HG03565 (cell line): ENCODE measurements at regions not wholly inside any gene's neighbourhood (a gene's known extent, or its start where the extent isn't known, plus 50 kb on each side); places are given as distances from the start of the nearest gene placed in this dataset.
"Not testable (repeated sequence)": the region's sequence is repeated elsewhere in the genome, so short reads cannot be mapped to it uniquely, and the experiment has no call there.

Experiments
- ATAC-seq: cut with Tn5 transposase; IDR thresholded peaks from one replicate; pipeline ENCODE4 v1.9.1; 2021; ENCODE audit warnings: mild to moderate bottlenecking, moderate library complexity; ENCODE audit not compliant: unreplicated experiment

DNA sequence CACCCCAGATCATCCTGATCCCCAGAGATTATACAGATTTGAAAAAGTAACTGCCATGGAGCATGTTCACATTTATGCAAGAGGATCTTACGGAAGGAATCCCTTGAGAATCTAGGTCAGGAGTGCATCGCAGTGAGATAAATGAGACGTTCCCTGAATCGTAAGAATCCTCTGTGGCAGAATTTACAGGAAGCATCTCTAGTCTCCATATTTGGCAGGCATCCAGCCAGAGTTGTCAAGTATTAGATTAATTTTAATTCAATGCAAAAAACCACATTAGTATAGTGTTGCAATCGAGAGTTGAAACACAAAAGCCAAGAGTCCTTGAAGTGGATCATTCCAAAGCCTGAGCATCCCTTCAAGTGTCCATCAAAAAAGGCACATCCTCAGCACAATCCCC is 100.8 kb downstream of the RRAGC start:
- ATAC-seq: no peak

DNA sequence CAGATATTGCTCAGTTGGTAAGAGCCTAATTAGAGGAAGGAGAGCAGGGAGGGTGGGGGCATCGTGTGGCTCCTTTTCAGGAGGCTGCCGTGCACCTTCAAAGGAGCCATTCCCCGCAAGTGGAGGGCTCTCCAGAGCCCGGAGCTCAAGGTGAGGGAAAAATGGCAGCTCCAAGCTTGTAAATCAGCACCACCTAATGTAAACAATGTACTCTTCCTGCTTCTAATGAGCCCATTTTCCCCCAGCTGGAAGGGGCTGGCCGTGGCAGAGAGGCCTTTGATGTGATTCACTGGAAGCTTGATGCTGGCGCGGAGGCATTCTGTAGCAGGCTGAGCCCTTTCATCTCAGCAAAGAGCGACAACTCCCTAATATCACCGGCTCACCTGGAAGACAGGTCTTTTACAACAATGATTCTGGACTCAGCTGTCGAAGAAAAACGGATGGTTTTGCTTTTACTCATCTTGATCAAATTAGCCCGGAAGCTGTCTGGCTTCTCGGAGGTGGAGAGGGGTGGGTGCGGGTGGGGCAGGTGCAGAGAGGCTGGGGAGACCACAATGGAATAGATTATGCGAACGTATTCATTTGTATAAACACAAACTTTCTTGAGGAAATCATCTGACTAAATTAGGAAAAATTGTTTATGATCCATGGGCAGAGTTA is 112.5 kb downstream of the RRAGC start:
- ATAC-seq: no peak

DNA sequence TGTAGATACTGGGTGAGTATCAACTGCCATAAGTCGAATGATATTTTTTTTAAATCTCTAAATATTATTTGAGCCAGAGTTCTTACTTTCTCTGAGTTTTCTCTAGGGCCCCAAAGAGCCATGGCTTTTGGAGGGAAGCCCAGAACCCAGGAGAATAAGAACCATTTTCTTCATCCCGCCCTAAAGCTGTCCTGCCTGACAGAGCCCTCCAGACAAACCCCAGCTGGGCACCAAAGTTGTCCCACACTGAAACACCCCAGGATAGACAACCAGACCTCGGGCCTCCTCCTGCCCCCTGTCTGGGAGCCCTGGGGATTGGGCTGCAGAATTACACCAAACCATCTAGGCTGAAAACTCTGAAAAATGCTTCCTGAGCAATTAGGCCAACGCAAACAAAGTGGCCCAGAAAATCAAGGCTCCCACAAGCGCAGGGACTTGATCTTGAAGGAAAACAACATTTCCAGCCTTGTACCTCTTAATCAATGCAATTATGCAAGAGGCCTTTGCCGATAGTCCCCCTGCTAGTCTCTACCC is 113.1 kb downstream of the RRAGC start:
- no peak for ATAC-seq

DNA sequence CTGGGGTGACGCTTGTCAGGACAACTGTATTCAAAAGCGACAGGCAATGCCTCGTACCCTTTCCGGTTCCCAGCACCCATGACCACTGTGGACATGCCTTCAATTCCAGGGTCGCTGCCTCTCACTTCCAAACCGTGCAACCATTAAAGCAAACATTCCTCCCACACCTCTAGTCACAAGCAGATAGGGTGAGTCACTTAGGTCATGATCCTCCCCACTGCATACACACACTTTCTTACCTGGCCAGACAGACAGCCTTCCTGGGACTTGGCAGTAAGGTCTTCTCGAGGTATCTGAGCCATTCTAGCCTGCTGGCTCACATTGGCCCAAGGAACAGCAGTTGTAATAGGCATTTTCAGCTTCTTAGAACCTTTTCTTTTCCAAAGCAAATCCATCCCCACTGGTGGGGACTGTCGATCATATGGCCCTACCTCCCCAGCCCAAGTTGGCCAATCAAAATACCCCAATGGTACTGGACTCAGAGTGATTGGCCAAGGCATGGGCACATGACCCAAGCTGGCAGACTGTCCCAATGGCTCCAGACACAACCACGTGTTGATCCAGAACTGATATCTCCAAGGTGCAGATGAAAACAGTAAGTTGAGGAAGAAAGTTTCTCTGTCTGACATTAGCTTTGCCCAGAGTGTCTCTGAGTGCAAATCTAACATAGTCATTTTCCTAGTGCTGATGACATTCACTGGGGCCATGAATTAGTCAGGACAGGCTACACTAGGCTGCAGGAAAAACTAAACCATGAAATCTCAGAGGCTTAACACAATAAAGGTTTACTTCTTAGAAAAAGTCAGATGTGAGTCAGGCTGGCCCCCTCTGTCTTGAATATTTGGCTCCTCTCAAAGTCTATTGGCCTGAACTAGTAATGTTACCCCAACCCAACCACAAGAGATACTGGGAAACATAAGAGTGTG is 113.8 kb downstream of the RRAGC start:
- no peak for ATAC-seq

DNA sequence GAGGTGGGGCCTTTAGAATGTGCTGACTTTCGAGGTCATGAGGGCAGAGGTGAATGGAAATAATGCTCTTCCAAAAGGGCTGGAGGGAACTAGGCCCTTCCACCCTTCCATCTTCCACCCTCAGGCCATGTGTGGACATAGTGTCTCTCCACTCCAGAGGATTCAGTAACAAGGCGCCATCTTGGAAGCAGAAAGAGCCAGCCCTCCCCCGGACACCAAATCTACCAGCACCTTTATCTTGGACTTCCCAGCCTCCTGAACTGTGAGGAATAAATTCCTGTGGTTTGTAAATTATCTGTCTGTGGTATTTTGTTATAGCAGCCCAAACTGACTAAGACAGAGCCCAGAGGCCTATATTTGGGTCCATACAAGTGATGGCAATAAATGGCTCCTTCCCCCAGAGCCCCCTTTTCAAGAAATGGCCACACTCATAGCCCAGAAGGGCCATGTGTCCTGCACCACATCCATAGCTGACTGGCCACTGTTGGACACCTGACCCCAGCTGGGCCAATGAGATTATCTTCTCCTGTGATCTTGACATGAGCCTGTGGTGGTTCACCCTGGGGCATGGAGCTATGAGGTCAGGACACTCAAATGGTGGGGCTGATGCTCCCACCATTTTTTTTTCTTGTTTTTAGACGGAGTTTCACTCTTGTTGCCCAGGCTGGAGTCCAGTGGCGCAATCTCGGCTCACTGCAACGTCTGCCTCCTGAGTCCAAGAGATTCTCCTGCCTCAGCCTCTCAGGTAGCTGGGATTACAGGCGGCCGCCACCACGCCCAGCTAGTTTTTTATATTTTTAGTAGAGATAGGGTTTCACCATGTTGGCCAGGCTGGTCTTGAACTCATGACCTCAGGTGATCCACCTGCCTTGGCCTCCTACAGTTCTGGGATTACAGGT is 114.9 kb downstream of the RRAGC start:
- no peak for ATAC-seq

DNA sequence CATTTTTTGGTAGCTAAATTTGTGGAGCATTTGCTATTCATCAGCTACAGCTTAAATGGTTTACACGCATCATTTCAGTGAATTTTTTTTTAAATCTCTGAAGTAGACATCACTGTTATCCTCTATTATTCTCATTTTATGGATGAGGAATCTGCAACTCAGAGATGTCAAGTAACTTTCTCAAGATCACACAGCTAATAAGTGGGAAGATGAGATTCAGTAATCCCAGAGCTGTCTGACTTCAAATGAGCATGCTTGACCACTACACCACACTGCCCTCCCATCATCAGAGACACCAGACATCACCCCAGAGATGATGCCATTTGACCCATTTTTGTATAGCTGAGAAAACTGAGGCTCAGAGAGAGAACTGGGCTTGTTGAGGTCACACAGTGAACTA is 116.4 kb downstream of the RRAGC start:
- ATAC-seq: no peak

DNA sequence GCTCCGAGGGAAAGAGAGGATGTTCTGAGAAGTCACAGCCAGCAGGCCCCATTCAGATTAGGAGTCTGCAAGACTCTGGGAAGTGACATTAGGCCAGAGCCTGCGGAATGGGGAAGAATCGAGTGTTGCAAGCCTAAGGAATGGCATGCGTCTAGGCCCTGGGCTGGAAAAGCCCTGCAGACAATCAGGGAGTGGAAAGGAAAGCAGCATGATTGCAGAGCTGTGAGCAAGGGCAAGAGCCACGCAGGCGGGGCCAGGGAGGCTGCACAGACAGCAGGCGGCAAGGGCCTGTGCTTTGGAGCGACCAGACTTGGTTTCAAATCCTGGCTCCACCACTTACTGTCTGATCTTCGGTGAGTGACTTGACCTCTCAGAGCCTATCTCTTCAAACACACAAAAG is 118.2 kb downstream of the RRAGC start:
- no peak for ATAC-seq

DNA sequence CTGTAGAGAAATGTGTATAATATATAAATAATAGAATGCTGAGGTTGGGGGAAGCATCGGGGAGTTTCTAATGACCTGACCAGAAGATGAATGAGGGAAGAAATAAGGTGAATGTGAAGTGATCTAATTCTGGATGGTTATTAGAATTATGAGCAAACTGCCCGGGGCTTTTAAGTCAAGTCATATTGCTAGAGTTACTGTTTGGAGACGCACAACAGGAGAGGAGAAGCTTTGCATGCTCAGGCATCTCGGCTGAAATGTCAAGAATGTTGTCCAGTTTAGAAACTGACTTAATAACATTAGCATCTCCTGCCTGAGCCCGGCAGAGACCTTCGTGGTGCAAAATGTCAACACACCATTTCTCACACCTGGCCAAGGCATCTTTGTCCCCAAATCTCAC is 119.1 kb downstream of the RRAGC start:
- ATAC-seq: no peak

DNA sequence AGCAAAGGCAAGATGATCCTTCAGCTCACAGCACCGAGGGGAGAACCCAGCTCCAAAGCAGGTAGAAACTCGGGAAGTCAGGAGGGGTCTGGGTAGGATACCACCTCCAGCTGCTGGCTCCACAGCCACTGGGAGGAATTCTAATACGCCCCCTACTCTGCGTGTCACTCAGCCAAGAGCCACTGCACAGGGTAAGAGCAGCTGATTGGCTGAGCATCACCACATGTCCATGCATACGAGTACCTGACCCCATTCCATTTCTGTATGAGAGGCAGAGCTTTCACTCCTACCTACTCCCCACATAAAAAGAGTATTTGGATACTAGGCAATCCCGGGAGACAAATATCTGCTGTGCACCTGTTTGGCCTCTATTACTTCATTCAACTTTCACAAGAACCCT is 121.4 kb downstream of the RRAGC start:
- ATAC-seq: no peak

DNA sequence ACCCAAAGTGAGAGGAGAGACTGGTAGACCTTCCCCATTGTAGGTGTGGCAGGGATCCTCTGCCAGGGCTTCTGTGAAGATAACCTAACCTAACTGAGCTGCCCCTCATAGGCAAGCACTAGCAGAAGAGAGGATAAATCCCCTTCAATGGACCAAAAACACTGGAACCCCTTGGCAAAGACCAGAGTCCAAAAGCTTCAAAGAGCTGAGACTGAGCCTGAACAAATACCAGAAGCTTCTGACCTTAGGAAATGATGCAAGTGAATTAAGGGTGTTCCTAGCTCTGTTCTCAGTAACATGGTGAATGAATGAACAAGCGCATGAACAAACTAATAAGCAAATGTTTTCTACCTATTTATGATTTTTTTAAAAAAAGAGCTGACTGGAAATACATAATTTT is 123.2 kb downstream of the RRAGC start:
- ATAC-seq: no peak

DNA sequence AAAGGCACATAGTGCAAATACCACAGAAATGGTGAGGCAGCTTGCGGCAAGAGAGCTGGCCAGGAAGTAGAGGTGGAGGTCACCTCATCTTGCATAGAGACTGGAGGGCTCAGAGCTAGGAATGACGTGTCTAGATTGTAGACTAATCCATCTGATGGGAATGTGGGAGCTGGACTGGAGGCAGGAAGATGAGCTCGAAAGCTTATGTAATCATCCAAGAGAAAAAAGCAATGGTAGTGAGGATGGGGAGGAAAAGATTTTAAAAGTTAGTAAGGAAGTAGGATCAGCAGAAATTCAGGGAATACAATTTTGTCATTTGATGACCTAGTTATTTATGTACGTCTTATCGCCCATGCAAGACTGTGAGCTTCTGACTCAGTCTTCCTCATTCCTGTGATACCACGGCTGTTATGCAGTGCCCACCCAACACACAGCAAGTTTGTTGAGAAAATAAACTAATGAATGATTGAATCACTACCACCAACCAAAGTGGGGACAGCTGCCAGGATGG is 123.9 kb downstream of the RRAGC start:
- no peak for ATAC-seq

DNA sequence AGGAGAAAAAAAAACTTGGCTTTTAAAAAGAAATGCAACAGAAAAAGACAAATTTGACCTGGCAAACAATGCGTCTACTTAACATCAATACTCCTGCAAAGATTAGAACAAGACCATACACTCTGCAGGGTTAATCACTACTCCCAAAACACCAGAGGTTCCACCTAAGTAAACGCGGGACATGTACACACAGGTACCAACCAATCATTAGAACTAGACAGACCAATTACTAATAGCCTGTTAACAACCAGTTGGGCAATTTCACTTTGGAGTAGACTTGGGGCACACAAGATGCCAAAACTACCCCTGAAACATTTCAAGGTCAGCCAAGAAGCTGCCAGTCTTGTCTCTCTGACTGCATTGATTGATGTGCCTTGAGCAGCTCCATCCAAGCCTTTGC is 125.8 kb downstream of the RRAGC start:
- ATAC-seq: no peak

DNA sequence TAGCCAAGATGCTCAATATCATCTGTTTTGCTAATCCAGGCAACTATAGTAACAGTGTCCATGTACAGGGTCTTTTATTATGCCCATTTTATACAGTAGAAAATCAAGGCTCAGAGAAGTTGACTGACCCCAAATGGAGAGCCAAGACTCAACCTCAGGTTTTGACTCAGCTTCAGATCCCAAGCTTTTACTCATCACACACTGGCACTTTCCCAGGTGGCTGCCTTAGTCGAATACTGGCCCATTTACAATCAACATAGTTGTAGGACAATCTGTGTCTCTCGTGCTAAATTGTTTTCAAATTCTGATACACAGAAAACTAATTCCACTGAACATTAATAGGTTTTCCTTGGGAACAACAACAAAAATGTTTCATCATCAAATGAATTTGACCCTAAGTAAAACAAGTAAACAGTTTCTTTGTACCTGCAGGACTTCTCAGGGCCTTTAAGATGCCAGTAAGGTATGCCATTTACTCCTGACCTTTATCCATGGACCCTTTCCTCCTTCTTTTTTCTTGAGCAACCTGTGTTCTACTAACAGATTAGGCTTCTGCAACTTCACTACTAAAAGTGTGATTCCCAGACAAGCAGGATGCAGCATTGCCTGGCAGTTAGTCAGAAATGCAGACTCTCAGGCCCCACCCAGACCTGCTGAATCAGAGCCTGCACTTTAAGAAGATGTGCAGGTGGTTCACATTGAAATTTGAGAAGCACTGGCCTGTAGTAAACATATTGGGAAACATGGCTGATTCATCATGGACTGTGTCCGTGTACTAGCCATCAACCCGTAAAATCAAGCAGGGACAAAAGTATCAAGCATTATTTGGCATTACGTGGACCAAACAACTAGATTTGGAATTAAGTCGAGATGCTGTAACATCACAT is 128.8 kb downstream of the RRAGC start:
- ATAC-seq: no peak

DNA sequence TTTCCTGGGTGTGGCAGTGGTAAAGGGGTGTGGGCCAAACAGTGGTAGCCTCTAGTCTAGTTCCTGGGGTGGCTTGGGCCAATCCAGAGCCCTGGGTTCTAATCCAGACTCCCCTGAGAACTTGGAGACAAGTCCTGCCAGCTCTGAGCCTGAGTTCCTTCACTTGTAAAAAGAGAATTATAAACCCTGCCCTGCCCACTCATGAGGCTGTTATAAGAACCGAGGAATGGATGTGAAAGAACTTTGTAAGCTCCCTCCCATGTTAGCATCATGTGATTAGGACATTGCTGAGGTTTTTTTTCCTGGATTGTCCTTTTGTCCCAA is 131.0 kb downstream of the RRAGC start:
- ATAC-seq: no peak

DNA sequence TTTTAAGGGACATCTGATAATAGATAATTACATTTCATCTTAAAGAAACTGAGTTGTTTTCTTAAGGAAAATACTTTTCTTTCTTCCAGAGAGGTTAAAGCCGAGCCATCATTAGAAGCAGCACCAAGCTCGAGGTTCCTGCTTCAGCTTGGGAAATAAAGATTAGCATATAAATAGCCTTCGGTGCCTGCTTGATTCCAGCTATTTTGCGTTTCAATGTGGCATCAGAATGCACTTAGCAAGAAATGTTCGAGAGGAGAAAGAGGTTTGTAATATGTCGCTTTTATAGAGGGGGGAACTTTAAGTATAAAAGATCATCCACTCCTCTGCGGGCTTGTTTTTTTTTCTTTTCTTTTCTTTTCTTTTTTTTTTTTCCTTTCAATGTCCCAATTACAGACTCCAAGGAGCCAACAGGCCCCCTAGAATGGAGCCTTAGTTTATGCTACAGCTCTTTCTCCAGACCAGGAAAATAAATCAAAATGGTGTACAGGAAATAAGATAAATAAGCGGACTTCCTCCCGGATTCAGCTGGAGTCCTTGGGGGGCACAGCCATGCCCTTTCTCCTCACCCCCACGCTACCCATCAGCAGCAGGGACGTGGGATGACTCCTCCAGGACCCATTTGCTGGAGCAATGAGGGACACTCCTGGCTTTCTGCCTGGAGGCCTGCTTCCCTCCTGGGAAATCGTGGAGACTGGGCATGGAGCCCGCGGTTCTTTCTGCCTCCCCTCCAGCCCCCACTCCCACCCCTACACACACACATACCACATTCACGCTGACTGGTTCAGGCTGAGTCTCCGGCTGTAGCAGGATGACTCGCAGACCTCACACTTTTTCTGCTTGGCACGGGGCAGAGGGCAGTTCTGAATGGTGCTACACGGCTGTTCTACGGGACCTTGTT is 131.6 kb downstream of the RRAGC start:
- ATAC-seq: no peak

DNA sequence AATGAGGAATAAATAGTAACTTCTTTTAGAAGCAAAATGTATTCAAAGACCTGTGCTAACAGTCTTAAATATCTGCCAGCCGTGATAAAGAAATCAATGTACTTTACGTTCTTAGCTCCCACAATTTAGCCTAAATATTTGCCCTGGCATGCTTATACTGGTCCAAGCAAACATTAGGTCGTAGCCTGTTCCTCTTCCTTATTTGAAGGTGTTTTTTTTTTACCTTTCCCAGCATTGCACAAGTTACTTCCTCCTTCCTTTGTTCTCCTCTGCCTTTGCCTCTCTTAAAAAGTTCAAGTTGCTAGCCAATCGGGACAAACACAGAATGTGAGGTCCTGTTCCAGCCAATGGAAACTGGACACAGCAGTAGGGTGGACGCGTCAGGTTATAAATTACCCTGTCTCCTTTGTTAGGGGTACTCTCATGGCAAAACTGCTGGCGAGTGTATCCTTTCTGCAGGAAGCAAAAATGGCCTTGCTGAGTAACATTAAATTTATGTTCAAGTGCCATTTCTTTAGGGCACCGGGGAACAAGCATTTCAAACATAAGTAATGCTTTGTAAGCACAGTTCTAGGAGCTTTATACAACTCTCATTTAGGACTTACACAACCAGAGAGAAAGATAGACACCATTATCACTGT is 134.1 kb downstream of the RRAGC start:
- not testable (repeated sequence) for ATAC-seq

DNA sequence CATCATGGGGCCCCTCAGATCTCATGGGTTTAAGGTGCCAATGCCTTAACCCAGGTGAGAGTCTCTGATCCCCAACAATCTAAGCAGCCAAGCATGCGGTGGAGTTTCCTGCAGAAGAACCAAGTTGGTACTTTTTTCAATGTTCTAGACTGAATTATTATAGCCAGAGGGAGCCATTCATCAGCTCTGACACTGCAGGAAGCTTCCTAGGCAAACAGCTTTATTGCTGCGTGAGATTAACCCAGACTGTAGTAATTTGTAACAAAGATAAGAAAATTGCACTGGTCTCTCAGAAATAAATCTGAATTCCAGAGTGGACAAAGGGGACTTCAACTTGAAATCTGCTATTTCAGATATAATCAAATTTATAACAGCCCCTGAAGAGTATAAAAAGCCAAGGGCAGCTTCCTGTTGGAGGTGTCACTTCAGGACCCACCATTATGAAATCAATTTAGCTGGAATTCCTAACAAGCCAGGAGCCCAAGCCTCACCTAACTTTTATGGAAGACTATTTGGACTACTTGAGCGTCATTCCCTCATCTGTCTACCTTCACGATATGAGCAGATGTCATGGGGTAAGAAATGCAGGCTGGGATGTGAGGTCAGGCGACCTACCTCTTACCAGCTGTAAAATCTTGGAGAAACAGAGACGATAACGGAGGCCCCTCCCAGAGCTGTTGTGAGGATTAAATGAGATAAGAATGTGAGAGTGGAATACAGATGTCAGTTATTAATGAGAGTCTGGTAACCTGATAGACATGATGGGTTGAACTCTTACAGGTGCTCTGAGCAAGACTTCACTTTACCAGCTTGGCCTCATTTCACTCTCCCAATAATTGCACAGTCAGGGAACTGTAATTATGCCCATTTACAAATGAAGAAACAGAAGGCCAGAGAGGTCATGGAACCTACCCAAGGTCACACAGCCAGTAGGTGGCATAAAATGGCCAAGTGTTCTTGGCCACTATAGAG is 135.1 kb downstream of the RRAGC start:
- no peak for ATAC-seq
